NB4 (cell line): ENCODE measurements at regions not wholly inside any gene's neighbourhood (a gene's known extent, or its start where the extent isn't known, plus 50 kb on each side); places are given as distances from the start of the nearest gene placed in this dataset.

Experiments
- CTCF ChIP-seq: IDR thresholded peaks from one replicate; pipeline ENCODE4 v1.5.1; 2012; ENCODE audit warnings: low read depth, low read length
- MAX ChIP-seq: IDR thresholded peaks from 2 replicates; pipeline ENCODE4 v1.6.1; 2011; ENCODE audit warnings: low read depth, low read length
- MYC ChIP-seq: IDR thresholded peaks from 2 replicates; pipeline ENCODE4 v1.6.1; 2011; ENCODE audit warnings: low read depth, low read length
- POLR2A ChIP-seq: IDR thresholded peaks from 2 replicates; pipeline ENCODE4 v1.6.1; 2011; ENCODE audit warnings: mild to moderate bottlenecking; ENCODE audit not compliant: insufficient read length; ENCODE audit errors: extremely low read depth

GRCh38 chr1:216884614-216885229, 161.5 kb upstream of the ESRRG start:
- no peak for TF ChIP-seq CTCF
- TF ChIP-seq MAX: no peak
- no peak for TF ChIP-seq POLR2A
- no peak for TF ChIP-seq MYC
